PC-9 (cell line): ENCODE measurements at regions not wholly inside any gene's neighbourhood (a gene's known extent, or its start where the extent isn't known, plus 50 kb on each side); places are given as distances from the start of the nearest gene placed in this dataset.

Experiments
- CTCF ChIP-seq: fragments of 200-600 bp; sonication (generic); conservative IDR thresholded peaks from 2 replicates; pipeline ENCODE4 v1.6.1; 2017; ENCODE audit warnings: mixed run types, antibody characterized with exemption, mild to moderate bottlenecking, moderate library complexity
- EZH2 ChIP-seq: fragments of 200-600 bp; sonication (generic); IDR thresholded peaks from 2 replicates; pipeline ENCODE4 v1.8.0; 2017; ENCODE audit warnings: antibody characterized with exemption, low read depth

GRCh38 chr4:187908731-187909130, 86.8 kb upstream of the ZFP42 start:
- TF ChIP-seq CTCF = no peak
- no peak for TF ChIP-seq EZH2
